Left lobe of liver (tissue), 2 donors: ENCODE measurements at regions not wholly inside any gene's neighbourhood (a gene's known extent, or its start where the extent isn't known, plus 50 kb on each side); places are given as distances from the start of the nearest gene placed in this dataset.

Experiments
- ATAC-seq: fragments of 200-7000 bp; cut with Tn5 transposase; one replicate; pipeline ENCODE4 v1.9.1; 2020; ENCODE audit warnings: mild to moderate bottlenecking, moderate library complexity
- DNase-seq: peaks from one replicate; pipeline ENCODE4 v3.0.0-alpha.2; 2020; ENCODE audit warnings: low spot score
- donor health status: DM: no; HTN: no; CAD: no; lungs with moderate emphysema.
- donor health status: DM: no; HTN: yes; CAD: no.

DNA sequence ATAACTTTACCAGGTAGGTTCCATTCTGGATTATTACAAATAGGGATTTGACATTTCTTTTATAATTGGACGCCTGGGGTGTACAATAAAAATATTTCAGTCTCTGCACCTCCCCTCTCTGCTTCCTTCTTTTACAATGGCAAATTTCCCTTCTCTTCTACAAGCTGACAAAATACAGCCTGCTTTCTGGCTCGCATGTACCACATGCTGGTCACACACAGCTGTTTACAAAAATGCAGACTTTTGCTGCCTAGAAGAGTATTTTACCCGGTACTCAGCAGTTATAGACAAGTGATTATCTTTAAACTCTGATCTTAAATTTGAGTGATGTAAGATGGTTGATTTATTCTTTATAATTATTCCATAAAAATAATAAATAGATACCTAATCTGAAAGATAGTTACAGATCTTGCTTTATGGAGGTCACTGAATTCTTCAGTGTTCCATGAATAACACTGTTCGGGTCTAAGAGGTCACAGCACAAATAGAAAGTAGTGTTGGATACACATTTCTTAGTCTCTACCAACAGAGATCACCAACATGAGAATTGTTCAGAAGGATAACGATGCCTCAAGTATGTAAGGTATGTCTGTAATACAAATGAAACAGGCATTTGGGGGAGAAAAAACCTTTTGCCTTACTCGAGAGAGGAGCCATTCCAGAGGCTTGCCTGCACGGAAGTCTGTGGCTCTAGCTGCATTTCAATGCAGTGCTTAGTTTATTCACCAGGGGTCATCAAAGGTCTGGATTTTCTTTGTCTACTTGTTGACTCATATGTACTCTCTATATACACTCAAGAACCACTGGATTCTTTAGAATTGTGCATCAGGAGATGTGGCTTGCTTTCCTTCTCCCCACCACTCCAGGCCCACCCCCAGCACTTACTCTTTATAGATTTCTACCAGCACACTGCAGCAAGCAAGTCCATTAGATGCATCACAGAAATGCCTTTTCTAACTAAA is 206.6 kb upstream of the RFX3 start:
- ATAC-seq (peak; percentile 99), DNase-seq (peak; percentile 48)

GRCh38 chr9:3730511-3730922 is 204.7 kb upstream of the RFX3 start:
- no peak for ATAC-seq
- no peak for DNase-seq

GRCh38 chr9:3721096-3721495 is 195.3 kb upstream of the RFX3 start:
- DNase-seq (no peak), ATAC-seq (no peak)

- DNase-seq (no peak), ATAC-seq (no peak)
These were observed 193.5 kb upstream of the RFX3 start for GRCh38 chr9:3719286-3719685.

DNA sequence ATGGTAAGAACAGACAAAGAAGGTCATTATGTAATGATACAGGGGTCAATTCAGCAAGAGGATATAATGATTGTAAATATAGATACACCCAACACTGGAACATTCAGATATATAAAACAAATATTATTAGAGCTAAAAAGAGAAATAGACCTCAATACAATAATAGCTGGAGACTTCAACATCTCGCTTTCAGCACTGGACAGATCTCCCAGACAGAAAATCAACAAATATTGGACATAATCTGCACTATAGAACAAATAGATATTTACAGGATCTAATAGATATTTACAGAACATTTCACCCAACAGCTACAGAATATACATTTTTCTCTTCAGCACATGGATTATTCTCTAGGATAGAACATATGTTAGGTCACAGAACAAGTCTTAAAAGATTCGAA is 190.6 kb upstream of the RFX3 start:
- no peak for ATAC-seq

DNA sequence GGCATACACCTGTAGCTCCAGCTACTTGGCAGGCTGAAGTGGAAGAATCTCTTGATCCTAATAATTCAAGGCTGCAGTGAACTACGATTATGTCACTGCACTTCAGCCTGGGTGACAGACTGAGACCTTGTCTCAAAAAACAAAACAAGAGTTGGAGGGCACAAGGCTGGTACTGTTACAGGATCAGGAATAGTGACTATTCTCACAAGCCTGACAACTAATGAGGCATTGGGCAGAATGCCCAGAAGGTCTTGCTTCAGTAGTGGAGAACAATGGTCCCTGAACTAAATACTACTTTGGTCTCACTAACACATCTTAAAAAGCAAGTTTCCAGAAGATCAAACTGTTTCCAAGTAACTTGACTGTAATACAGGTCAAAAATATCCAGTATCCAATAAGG is 182.9 kb upstream of the RFX3 start:
- ATAC-seq (no peak), DNase-seq (no peak)

More for the DNA sequence above, 190.6 kb upstream of the RFX3 start:
- DNase-seq, result no peak

GRCh38 chr9:3704890-3705289 is 179.1 kb upstream of the RFX3 start:
- no peak for DNase-seq
- peak; percentile 72 for ATAC-seq

GRCh38 chr9:3700772-3701171 is 175.0 kb upstream of the RFX3 start:
- no peak for ATAC-seq

DNA sequence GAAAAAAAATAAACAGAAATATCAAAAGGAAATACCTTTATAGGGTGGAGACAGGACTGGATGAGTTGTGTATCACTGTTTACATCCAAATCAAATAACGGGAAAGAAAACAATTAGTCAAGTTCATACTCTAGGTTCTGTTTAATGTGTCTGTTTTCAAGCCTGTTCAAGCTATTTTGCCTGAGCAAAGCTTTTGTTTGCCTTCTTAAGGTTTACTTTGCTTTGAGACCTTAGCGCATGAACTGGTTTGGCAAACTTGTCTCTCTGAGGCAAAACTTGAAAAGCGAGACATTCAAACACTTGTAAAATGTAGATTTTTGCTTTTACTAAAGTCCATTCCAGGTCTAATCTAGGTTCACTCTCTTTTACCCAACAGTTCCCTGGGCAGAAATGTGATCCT is 174.1 kb upstream of the RFX3 start:
- no peak for DNase-seq
- ATAC-seq, result no peak

More at GRCh38 chr9:3700772-3701171, 175.0 kb upstream of the RFX3 start:
- no peak for DNase-seq

DNA sequence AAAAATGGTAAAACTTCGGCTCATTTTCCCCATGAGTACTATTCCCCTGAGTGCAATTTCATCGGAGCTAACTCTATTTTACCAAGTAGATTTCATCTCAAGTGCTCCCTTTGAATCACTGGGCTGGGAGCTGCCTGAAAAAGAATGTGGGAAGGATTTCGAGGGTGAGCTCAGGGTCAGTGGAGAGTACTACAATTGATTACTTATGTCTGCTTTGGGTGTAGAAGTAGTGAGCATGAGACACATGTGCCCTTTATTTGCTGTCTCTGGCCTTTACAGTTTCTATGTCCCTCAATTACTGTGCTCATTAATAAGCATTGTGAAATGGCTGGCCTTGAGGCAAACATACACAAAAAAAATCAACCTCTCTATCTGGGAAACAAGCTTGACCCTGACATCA is 172.7 kb upstream of the RFX3 start:
- ATAC-seq (no peak), DNase-seq (no peak)

DNA sequence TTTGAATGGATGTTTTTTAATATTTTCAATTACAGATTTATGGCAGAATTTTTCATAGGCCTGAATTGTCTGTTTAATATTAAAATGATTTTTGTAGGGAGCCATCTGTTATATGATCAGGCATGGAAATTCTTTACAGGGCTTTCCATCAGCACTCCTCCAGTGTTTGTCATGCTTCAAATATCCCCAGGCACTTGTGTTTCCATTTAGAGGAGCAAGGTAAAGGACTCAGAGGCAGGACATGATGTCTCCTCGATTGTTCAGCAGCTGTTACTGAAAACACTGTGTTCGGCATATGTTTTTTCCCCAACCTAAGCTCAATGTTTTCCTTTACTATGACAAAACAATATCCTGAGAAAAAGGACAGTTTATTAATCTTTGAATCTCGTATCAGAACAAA is 172.3 kb upstream of the RFX3 start:
- DNase-seq (no peak), ATAC-seq (no peak)

GRCh38 chr9:3696368-3696767 is 170.6 kb upstream of the RFX3 start:
- ATAC-seq (no peak), DNase-seq (no peak)

- DNase-seq (no peak), ATAC-seq (no peak)
These were observed 166.8 kb upstream of the RFX3 start for GRCh38 chr9:3692606-3693005.

GRCh38 chr9:3689555-3689954 is 163.8 kb upstream of the RFX3 start:
- ATAC-seq, result no peak
- DNase-seq, result no peak

GRCh38 chr9:3687145-3687544 is 161.3 kb upstream of the RFX3 start:
- ATAC-seq, result no peak

GRCh38 chr9:3682186-3682585 is 156.4 kb upstream of the RFX3 start:
- ATAC-seq (no peak), DNase-seq (no peak)

More at GRCh38 chr9:3687145-3687544, 161.3 kb upstream of the RFX3 start:
- DNase-seq, result no peak

- ATAC-seq, result no peak
- DNase-seq, result no peak
These were observed 151.7 kb upstream of the RFX3 start for GRCh38 chr9:3677541-3677940.

- ATAC-seq (no peak), DNase-seq (no peak)
These were observed 151.0 kb upstream of the RFX3 start for GRCh38 chr9:3676766-3677165.

- ATAC-seq, result no peak
- DNase-seq, result no peak
These were observed 150.1 kb upstream of the RFX3 start for GRCh38 chr9:3675946-3676345.

- DNase-seq, result no peak
- ATAC-seq, result no peak
These were observed 148.8 kb upstream of the RFX3 start for GRCh38 chr9:3674561-3674960.

- DNase-seq (no peak), ATAC-seq (no peak)
These were observed 146.6 kb upstream of the RFX3 start for GRCh38 chr9:3672399-3672798.

GRCh38 chr9:3664044-3664443 is 138.2 kb upstream of the RFX3 start:
- DNase-seq (no peak), ATAC-seq (no peak)

GRCh38 chr9:3662671-3663070 is 136.9 kb upstream of the RFX3 start:
- ATAC-seq, result no peak
- no peak for DNase-seq
